ENCODE measurements at regions not wholly inside any gene's neighbourhood (a gene's known extent, or its start where the extent isn't known, plus 50 kb on each side); places are given as distances from the start of the nearest gene placed in this dataset.

- no peak overlapping the region for H3K4me3 ChIP-seq (ENCODE audit: low read depth, low read length)
- no peak for TF ChIP-seq CTCF (IDR thresholded peaks at IDR 0.05; ENCODE audit: insufficient read depth, low read length)
- DNase-seq (ENCODE audit: low read depth): no peak
Observed at GRCh38 chr15:55033574-55033973, 163.2 kb downstream of the RSL24D1 start.

- no peak for DNase-seq (ENCODE audit: low read depth)
- H3K4me3 ChIP-seq (ENCODE audit: low read depth, low read length): no peak overlapping the region
- TF ChIP-seq CTCF (IDR thresholded peaks at IDR 0.05; ENCODE audit: insufficient read depth, low read length): no peak
Observed at GRCh38 chr15:55031727-55032126, 165.0 kb downstream of the RSL24D1 start.

- DNase-seq (ENCODE audit: low read depth): no peak
- no peak overlapping the region for H3K4me3 ChIP-seq (ENCODE audit: low read depth, low read length)
- no peak for TF ChIP-seq CTCF (IDR thresholded peaks at IDR 0.05; ENCODE audit: insufficient read depth, low read length)
Observed at GRCh38 chr15:55026381-55026780, 170.4 kb downstream of the RSL24D1 start.

GRCh38 chr15:55017635-55018034 is 179.1 kb downstream of the RSL24D1 start:
- no peak for TF ChIP-seq CTCF (IDR thresholded peaks at IDR 0.05; ENCODE audit: insufficient read depth, low read length)
- no peak overlapping the region for H3K4me3 ChIP-seq (ENCODE audit: low read depth, low read length)
- no peak for DNase-seq (ENCODE audit: low read depth)

- no peak for DNase-seq (ENCODE audit: low read depth)
- TF ChIP-seq CTCF (IDR thresholded peaks at IDR 0.05; ENCODE audit: insufficient read depth, low read length): no peak
- no peak overlapping the region for H3K4me3 ChIP-seq (ENCODE audit: low read depth, low read length)
Observed at GRCh38 chr15:55016225-55016624, 180.5 kb downstream of the RSL24D1 start.

- no peak for DNase-seq (ENCODE audit: low read depth)
- H3K4me3 ChIP-seq (ENCODE audit: low read depth, low read length): no peak overlapping the region
- no peak for TF ChIP-seq CTCF (IDR thresholded peaks at IDR 0.05; ENCODE audit: insufficient read depth, low read length)
Observed at GRCh38 chr15:55015093-55015445, 181.7 kb downstream of the RSL24D1 start.

- no peak for DNase-seq (ENCODE audit: low read depth)
- H3K4me3 ChIP-seq (ENCODE audit: low read depth, low read length): no peak overlapping the region
- no peak for TF ChIP-seq CTCF (IDR thresholded peaks at IDR 0.05; ENCODE audit: insufficient read depth, low read length)
Observed at GRCh38 chr15:55014391-55015092, 182.2 kb downstream of the RSL24D1 start.
